ENCODE measurements at regions not wholly inside any gene's neighbourhood (a gene's known extent, or its start where the extent isn't known, plus 50 kb on each side); places are given as distances from the start of the nearest gene placed in this dataset.

DNA sequence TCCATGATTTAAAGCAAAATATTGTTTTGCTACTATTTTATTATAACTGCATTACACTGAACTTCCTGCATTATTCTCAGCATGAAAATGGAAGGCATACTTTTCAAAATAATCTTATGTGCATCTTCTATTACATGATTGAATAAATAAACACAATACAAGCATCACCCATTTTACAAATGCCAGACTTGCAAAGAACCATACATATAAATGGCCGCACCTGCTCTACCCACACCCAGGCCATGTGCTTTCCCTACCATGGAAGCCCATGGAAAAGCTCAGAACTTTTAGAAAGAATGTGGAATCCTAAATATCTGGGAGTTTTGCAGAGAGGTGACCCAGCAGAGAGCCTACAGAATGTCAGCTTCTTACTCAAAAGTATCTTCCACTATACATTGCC is 127.2 kb downstream of the SHOX2 start:
- Histone ChIP-seq H2AFZ (ENCODE audit: low read depth, low read length, poor library complexity, severe bottlenecking) (no peak overlapping the region), H3K9me3 (ENCODE audit: control insufficient read depth in 1 of 2, insufficient read depth in 1 of 2, low read depth in 1 of 2, low read length in 2 of 2) (no peaks in the 10 kb centered on the region), H3K27ac (ENCODE audit: low read depth, low read length) (no peak overlapping the region), H3K79me2 (ENCODE audit: insufficient read depth, low read length) (no peaks in the 10 kb centered on the region), H4K20me1 (ENCODE audit: insufficient read depth) (no peaks in the 10 kb centered on the region), H3K9ac (ENCODE audit: low read length) (no peak overlapping the region), H3K4me2 (ENCODE audit: low read length) (no peak overlapping the region), H3K27me3 (ENCODE audit: insufficient read depth, low read length) (no peaks in the 10 kb centered on the region), H3K4me1 (ENCODE audit: control insufficient read depth in 1 of 2, insufficient read depth in 2 of 2, low read length in 2 of 2) (no peaks in the 10 kb centered on the region), H3K4me3 (replicated peaks in 1 of 2; ENCODE audit: low read depth in 1 of 2, low read length in 2 of 2) (no peak overlapping the region), H3K36me3 (ENCODE audit: control insufficient read depth in 1 of 2, insufficient read depth in 2 of 2, low read length in 2 of 2) (no peaks in the 10 kb centered on the region), H3K9me2 (ENCODE audit: insufficient read depth) (no peaks in the 10 kb centered on the region)
- ChIA-PET RAD21 (ENCODE audit: low non-redundant PET in 1 of 2, low total read pairs in 2 of 2, uncharacterized antibody in 2 of 2, unreplicated experiment in 2 of 2) (no interaction called here), CTCF (no interaction called here), POLR2A (no interaction called here)
- intact Hi-C loops (cut with micrococcal nuclease), result no loop called here
- TF ChIP-seq RAD21 (IDR thresholded peaks at IDR 0.05; ENCODE audit: low read depth) (no peak), EGR1 (IDR thresholded peaks at IDR 0.05; ENCODE audit: low read depth) (no peak), EZH2phosphoT487 (IDR thresholded peaks at IDR 0.05; ENCODE audit: borderline replicate concordance) (no peak), ZBTB33 (IDR thresholded peaks at IDR 0.05; ENCODE audit: extremely low read depth, insufficient replicate concordance, low read length) (no peak), ZNF274 (IDR thresholded peaks at IDR 0.05; ENCODE audit: low read depth, low read length) (no peak), ZFX (IDR thresholded peaks at IDR 0.05) (no peak), EZH2 (IDR thresholded peaks at IDR 0.05) (no peak)
- TF ChIP-seq, protein P1, sequence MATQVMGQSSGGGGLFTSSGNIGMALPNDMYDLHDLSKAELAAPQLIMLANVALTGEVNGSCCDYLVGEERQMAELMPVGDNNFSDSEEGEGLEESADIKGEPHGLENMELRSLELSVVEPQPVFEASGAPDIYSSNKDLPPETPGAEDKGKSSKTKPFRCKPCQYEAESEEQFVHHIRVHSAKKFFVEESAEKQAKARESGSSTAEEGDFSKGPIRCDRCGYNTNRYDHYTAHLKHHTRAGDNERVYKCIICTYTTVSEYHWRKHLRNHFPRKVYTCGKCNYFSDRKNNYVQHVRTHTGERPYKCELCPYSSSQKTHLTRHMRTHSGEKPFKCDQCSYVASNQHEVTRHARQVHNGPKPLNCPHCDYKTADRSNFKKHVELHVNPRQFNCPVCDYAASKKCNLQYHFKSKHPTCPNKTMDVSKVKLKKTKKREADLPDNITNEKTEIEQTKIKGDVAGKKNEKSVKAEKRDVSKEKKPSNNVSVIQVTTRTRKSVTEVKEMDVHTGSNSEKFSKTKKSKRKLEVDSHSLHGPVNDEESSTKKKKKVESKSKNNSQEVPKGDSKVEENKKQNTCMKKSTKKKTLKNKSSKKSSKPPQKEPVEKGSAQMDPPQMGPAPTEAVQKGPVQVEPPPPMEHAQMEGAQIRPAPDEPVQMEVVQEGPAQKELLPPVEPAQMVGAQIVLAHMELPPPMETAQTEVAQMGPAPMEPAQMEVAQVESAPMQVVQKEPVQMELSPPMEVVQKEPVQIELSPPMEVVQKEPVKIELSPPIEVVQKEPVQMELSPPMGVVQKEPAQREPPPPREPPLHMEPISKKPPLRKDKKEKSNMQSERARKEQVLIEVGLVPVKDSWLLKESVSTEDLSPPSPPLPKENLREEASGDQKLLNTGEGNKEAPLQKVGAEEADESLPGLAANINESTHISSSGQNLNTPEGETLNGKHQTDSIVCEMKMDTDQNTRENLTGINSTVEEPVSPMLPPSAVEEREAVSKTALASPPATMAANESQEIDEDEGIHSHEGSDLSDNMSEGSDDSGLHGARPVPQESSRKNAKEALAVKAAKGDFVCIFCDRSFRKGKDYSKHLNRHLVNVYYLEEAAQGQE (IDR thresholded peaks at IDR 0.05; ENCODE audit: low read depth), result no peak
- ATAC-seq (no peak), DNase-seq (ENCODE audit: low read depth, low spot score) (no peak)
- BruUV-seq (replicated peaks), result no TSS peak
